ENCODE measurements at regions not wholly inside any gene's neighbourhood (a gene's known extent, or its start where the extent isn't known, plus 50 kb on each side); places are given as distances from the start of the nearest gene placed in this dataset.

- Histone ChIP-seq H3K4me3 (no peak overlapping the region), H3K9me2 (replicated peaks; ENCODE audit: insufficient read depth) (no peaks in the 10 kb centered on the region), H3K79me2 (no peaks in the 10 kb centered on the region), H3K4me1 (ENCODE audit: insufficient read depth) (peaks cover 16% of the 10 kb centered on the region), H3K27ac (no peak overlapping the region), H3K9me3 (ENCODE audit: low read depth) (no peaks in the 10 kb centered on the region), H3K36me3 (replicated peaks; ENCODE audit: insufficient read depth, low read depth) (no peaks in the 10 kb centered on the region), H3K27me3 (no peaks in the 10 kb centered on the region), H4K20me1 (ENCODE audit: insufficient read depth, poor library complexity, severe bottlenecking) (no peaks in the 10 kb centered on the region), H2AFZ (no peak overlapping the region), H3K4me2 (no peak overlapping the region)
- TF ChIP-seq EZH2phosphoT487 (IDR thresholded peaks at IDR 0.05; ENCODE audit: low read depth, severe bottlenecking, unreplicated experiment) (no peak), CTCF (IDR thresholded peaks at IDR 0.05; ENCODE audit: poor library complexity) (no peak), EZH2 (IDR thresholded peaks at IDR 0.05; ENCODE audit: borderline replicate concordance) (no peak)
- no peak for DNase-seq (ENCODE audit: low spot score)
Measured at GRCh38 chr4:147122685-147123084, 177.0 kb upstream of the TTC29 start.

DNA sequence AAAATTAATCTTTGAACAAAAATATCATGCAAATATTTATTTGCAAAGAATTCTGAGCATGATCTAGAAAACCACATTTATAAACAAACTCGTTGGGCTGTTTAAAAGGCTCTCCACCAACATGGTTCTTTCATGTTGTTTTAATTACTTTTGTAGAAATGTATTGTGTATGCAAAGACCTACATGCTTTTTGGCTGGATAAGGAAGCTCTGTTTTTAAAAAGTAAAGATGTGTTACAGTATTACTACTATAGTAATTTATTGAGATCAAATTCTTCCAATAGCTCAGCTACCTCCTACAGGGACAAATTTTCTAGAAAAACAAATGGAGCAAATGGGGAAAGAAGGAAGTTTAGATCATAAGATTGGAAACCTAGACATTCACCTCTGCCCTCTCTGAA lies 177.5 kb upstream of the TTC29 start:
- Histone ChIP-seq H2AFZ (no peak overlapping the region), H3K9me2 (replicated peaks; ENCODE audit: insufficient read depth) (no peaks in the 10 kb centered on the region), H3K9me3 (ENCODE audit: low read depth) (no peaks in the 10 kb centered on the region), H3K36me3 (replicated peaks; ENCODE audit: insufficient read depth, low read depth) (no peaks in the 10 kb centered on the region), H3K4me2 (no peak overlapping the region), H3K27me3 (no peaks in the 10 kb centered on the region), H3K27ac (no peak overlapping the region), H3K4me1 (ENCODE audit: insufficient read depth) (peaks cover 14% of the 10 kb centered on the region), H4K20me1 (ENCODE audit: insufficient read depth, poor library complexity, severe bottlenecking) (no peaks in the 10 kb centered on the region), H3K4me3 (no peak overlapping the region), H3K79me2 (no peaks in the 10 kb centered on the region)
- TF ChIP-seq EZH2 (IDR thresholded peaks at IDR 0.05; ENCODE audit: borderline replicate concordance) (no peak), CTCF (IDR thresholded peaks at IDR 0.05; ENCODE audit: poor library complexity) (no peak)
- DNase-seq (ENCODE audit: low spot score): no peak
- 32% methylated on average over 1 of the region's 1 CpG for WGBS (ENCODE audit: low lambda C conversion rate, missing lambda C conversion rate)

GRCh38 chr4:147128787-147129186 lies 183.1 kb upstream of the TTC29 start:
- Histone ChIP-seq H2AFZ (no peak overlapping the region), H3K9me3 (ENCODE audit: low read depth) (no peaks in the 10 kb centered on the region), H3K27me3 (no peaks in the 10 kb centered on the region), H4K20me1 (ENCODE audit: insufficient read depth, poor library complexity, severe bottlenecking) (no peaks in the 10 kb centered on the region), H3K4me2 (no peak overlapping the region), H3K9me2 (replicated peaks; ENCODE audit: insufficient read depth) (no peaks in the 10 kb centered on the region), H3K36me3 (replicated peaks; ENCODE audit: insufficient read depth, low read depth) (no peaks in the 10 kb centered on the region), H3K4me1 (ENCODE audit: insufficient read depth) (no peaks in the 10 kb centered on the region), H3K4me3 (no peak overlapping the region), H3K79me2 (no peaks in the 10 kb centered on the region), H3K27ac (no peak overlapping the region)
- no peak for DNase-seq (ENCODE audit: low spot score)
- 90% methylated on average over 1 of the region's 1 CpG for WGBS (ENCODE audit: low lambda C conversion rate, missing lambda C conversion rate)
- TF ChIP-seq CTCF (IDR thresholded peaks at IDR 0.05; ENCODE audit: poor library complexity) (no peak), EZH2phosphoT487 (IDR thresholded peaks at IDR 0.05; ENCODE audit: low read depth, severe bottlenecking, unreplicated experiment) (no peak), EZH2 (IDR thresholded peaks at IDR 0.05; ENCODE audit: borderline replicate concordance) (no peak)

DNA sequence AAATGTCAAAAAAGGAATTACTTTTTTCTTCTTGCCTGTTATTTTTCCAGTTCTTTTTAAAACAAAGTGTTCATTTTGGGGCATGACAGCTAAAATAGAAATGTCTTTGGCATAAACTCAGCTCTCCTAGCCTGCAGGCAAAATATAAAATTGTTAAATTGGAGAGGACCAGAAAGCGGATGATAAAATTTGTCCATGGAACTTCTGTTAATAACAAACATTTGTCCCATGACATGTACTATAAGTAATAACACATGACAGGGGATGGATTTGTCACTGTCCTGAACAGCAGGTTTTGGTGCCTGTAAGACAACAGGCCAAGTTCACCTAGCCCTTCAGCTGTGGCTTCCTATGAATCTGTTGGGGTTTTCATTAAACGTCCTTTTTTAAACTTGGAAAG lies 184.0 kb upstream of the TTC29 start:
- Histone ChIP-seq H3K9me3 (ENCODE audit: low read depth) (no peaks in the 10 kb centered on the region), H3K9me2 (replicated peaks; ENCODE audit: insufficient read depth) (no peaks in the 10 kb centered on the region), H3K36me3 (replicated peaks; ENCODE audit: insufficient read depth, low read depth) (no peaks in the 10 kb centered on the region), H3K27ac (no peak overlapping the region), H3K4me3 (no peak overlapping the region), H2AFZ (no peak overlapping the region), H3K4me1 (ENCODE audit: insufficient read depth) (no peaks in the 10 kb centered on the region), H3K4me2 (no peak overlapping the region), H3K79me2 (no peaks in the 10 kb centered on the region), H4K20me1 (ENCODE audit: insufficient read depth, poor library complexity, severe bottlenecking) (no peaks in the 10 kb centered on the region), H3K27me3 (no peaks in the 10 kb centered on the region)
- DNase-seq (ENCODE audit: low spot score): no peak
- WGBS (ENCODE audit: low lambda C conversion rate, missing lambda C conversion rate): 63% methylated on average over 2 of the region's 2 CpGs
- TF ChIP-seq CTCF (IDR thresholded peaks at IDR 0.05; ENCODE audit: poor library complexity) (no peak), EZH2phosphoT487 (IDR thresholded peaks at IDR 0.05; ENCODE audit: low read depth, severe bottlenecking, unreplicated experiment) (no peak), EZH2 (IDR thresholded peaks at IDR 0.05; ENCODE audit: borderline replicate concordance) (no peak)
